NCI-H1092 (cell line): ENCODE measurements at regions not wholly inside any gene's neighbourhood (a gene's known extent, or its start where the extent isn't known, plus 50 kb on each side); places are given as distances from the start of the nearest gene placed in this dataset.

Source experiments
- DNase-seq: peaks from one replicate; lab custom pipeline; 2025; lab: John Stamatoyannopoulos, UW

GRCh38 chr7:106419455-106420182 lies 134.8 kb upstream of the NAMPT start:
- DNase-seq: no peak

- DNase-seq: no peak
These were observed 133.7 kb upstream of the NAMPT start for GRCh38 chr7:106418526-106418925.

DNA sequence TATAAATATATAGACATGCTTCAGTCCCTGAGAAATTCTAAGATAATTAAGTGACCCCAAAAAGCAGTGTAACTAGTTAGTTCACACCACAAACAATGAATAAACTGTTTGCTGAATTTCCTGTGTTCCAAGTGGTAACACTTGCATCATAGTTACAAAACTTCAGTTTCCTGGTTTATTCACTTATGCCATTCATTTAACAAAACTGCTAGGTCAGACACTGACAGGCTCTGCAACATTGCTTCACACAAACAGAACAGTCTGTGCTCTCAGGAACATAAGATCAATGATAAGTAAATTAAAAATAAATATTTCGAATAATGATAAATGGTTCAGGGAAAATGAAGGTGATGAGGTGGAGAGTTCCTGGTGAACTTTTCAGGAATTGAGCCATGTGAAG lies 133.3 kb upstream of the NAMPT start:
- no peak for DNase-seq

DNA sequence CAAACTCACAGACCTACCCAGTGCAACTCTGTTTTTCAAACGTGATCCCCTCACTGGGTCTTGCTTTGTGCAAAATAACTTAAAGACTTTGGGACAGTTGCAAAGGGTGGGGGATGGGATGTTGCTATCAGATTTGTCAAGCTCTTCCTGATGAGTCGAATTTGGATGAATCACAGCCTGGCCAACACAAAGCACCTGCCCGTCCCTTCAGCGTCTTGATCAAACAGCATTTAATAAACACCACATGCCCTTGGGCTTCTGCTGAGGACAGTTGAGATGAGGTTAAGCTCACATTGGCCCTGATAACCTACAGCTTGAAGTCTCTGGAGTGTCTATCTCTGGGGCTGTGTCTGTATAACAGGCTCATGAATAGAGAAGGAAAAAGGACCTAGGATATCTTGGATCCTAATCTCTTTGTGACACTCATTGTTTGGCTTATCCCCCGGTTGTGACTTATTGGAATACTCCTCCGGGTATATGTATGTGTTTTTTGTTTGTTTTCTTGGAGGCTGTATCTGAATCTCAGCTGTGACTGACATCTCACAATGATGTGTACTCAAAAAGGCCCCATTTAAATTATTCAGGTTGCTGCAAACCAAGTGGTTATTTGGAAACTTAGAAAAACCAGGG lies 132.6 kb upstream of the NAMPT start:
- DNase-seq: no peak

DNA sequence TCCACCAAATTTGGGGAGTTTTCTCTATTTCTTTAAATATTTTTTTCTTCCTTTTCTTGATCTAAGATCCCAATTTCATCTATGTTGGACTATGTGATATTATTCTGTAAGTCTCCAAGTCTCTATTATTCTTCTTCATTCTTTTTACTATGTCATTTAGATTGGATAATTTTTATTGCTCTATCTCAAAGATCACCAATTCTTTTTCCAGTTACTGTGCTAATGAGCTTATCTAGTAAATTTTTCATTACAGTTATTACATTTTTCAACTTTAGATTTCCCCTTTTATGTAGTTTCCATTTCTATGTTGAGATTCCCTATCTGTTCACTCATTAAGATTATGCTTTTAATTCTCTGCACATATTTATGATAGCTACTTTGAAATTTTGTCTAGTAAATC lies 131.6 kb upstream of the NAMPT start:
- DNase-seq: no peak

DNA sequence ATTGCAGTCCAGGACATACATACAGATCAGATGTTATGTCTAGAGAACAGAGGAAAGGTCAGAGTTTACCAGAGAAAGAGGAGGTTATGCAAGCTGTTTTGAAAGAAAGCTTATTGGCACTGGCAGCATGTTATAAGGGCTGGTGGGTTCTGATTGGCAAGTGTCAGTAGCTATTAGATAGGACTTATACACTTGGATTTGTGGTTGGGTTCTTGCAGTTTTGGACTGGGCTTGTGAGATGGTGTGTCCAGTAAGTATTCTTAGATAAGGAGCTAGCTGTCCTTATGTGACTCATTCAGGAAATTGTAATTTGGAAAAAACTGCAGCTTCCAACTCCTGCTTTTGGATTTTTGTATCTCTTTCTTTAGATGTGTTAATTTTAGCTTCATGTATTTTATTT lies 130.7 kb upstream of the NAMPT start:
- no peak for DNase-seq

GRCh38 chr7:106413446-106413845 lies 128.7 kb upstream of the NAMPT start:
- DNase-seq: no peak

DNA sequence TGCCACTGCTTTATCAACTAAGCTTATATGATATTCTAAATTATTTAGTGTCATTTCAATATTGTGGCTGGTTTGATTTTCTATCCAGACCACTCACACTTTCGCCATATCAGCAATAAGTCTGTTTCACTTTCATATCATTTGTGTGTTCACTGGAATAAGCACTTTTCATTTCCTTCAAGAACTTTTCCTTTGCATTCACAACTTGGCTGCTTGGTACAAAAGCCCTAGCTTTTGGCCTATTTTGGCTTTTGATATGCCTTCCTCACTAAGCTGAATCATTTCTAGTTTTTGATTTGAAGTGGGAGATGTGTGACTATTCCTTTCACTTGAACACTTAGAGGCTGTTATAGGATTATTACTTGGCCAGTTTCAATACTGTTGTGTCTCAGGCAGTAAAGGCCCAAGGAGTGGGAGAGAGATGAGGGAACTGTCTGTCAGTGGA lies 120.9 kb upstream of the NAMPT start:
- DNase-seq: no peak

- DNase-seq: no peak
These were observed 118.1 kb upstream of the NAMPT start for GRCh38 chr7:106402898-106403297.

DNA sequence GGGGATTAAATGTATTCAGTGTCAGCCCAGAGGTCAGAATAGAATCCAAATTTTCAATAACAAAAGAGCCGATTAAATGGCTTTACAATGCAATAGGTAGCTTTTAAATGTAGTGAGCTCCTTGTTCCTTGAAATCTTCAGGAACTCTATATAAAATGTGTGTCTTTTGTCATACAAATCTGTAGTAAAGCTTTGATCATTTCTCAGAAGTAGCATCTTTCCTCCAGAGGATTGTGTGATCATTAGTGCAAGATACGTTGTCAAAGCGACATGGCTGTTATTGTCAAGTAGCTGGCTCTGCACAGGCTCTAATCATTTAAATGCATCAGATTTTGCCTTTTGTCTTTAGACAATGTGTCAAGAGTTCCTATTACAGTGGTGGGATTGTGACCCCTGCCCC lies 116.1 kb upstream of the NAMPT start:
- no peak for DNase-seq

DNA sequence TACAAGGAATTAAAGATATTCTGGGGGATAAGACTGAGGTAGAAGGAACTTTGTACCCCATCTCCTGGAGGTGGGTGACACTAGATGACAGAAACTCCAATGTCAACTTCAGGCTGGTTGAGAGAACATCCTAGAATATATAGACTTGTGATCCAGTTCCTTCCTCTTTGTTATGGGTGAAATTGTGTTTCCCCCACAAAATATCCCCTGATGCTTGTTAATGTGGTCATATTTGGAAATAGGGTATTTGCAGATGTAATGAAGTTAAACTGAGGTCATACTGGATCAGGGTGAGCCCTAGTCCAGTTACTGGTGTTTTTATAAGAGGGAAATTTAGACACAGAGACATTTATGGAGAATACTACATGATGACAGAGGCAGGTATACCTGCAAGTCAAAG lies 114.0 kb upstream of the NAMPT start:
- DNase-seq: no peak

DNA sequence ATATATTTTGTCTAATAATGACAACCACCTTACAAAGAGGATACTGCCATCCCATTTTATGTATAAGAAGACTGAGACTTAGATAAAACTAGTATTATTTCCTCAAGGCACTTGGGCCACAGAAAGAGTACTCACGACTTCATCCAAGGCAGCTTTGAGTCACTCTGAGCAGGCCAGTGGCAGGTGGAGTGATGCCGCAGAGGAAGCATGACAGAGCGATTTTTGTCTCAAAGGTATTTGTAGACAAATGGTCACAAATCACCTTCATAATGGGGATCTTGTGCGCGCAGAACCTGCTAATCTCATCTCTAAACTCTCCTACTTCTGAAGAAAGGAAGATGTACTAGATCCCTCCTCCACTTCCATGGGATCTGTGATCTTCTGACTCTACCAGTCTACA lies 113.2 kb upstream of the NAMPT start:
- DNase-seq: no peak

- no peak for DNase-seq
These were observed 109.7 kb upstream of the NAMPT start for GRCh38 chr7:106394526-106394925.

- no peak for DNase-seq
These were observed 108.9 kb upstream of the NAMPT start for GRCh38 chr7:106393564-106394251.

DNA sequence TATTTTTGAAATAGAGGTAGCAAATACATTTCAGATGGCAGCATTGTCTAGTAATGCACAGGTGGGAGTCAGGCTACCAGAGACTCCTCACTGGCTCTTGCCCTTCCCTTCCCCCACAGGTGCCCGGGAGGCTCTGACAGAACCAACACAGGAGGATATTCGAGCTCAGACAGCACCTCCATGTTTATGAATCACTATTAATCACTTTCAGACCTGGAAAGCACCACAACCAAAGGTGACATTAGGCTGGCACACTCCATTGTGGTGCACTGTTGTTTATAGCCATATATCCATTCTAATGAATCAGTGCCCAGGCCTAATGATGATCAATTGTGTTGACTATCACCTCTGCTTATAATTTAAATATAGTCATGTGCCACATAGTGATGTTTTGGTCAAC lies 107.8 kb upstream of the NAMPT start:
- DNase-seq: no peak

- no peak for DNase-seq
These were observed 107.4 kb upstream of the NAMPT start for GRCh38 chr7:106392144-106392543.

GRCh38 chr7:106386958-106387357 lies 102.2 kb upstream of the NAMPT start:
- no peak for DNase-seq

- no peak for DNase-seq
These were observed 99.6 kb upstream of the NAMPT start for GRCh38 chr7:106384373-106384772.

DNA sequence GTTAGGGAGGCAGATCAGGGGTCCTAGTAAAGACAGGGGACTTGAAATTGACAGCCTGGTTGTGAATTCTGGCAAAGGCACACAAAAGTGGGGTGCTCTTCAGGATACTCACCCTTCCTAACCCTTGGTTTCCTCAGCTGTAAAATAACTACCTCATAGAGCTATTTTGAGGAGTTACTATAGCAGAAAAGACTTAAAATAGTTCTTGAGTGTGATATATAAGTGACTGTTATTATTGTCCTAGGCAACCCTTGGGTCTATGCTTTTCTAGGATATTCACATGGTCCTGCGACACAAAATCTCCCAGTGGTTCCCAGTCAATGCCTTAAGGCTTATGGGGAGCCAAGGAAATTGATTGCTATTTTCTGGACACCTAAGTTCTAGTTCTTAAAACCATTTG lies 98.1 kb upstream of the NAMPT start:
- DNase-seq: no peak

GRCh38 chr7:106382129-106382528 lies 97.3 kb upstream of the NAMPT start:
- DNase-seq: no peak

DNA sequence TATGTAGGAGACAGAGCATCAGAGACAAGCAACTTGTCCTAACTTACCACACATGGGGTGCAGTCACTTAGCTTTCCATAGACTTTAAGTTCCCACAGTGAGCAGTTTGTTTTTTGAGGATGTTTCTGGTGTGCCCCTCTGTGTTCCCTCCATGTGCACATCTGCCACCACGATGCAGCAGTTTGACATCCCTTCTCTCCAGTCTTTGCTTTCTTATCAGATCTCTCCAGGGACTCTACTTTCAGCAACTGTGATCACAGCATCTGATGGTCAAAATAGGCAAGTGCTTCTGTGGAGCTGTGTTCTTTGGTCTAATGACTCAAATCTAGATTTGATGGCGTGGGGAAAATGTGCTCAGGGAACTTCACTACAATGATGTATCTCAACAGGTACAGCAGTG lies 96.5 kb upstream of the NAMPT start:
- no peak for DNase-seq

DNA sequence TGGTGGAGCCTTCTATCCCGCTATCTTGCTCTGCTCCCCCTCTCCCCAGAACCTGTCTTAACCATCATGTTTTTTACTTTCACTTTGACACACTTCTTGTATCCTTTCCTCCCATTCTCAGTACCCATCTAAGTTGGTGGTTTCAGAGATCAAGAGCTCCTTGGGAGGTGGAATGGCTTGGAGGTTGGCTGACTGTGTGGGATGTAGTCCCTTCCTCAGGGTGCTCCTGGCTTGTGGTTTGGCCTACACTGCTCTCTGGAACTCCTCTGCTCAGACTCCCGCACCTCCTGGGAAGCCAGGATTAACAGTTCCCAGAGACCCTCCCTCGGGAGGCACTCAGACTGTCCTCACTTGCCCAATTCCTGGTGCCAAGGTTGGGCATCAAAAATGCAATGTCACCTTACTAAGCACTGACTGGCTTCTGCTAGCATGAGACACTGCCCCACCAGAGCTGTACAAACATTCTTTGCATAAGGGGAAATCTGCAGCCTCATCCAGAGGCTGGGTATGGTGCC lies 93.1 kb upstream of the NAMPT start:
- no peak for DNase-seq
